ENCODE measurements at regions not wholly inside any gene's neighbourhood (a gene's known extent, or its start where the extent isn't known, plus 50 kb on each side); places are given as distances from the start of the nearest gene placed in this dataset.
"Not testable (repeated sequence)": the region's sequence is repeated elsewhere in the genome, so short reads cannot be mapped to it uniquely, and the experiment has no call there.

GRCh38 chr10:36437367-36437766 lies 688.0 kb upstream of the ANKRD30A start:
- FAIRE-seq = no peak

GRCh38 chr10:36428507-36428906 lies 696.9 kb upstream of the ANKRD30A start:
- no peak for FAIRE-seq

DNA sequence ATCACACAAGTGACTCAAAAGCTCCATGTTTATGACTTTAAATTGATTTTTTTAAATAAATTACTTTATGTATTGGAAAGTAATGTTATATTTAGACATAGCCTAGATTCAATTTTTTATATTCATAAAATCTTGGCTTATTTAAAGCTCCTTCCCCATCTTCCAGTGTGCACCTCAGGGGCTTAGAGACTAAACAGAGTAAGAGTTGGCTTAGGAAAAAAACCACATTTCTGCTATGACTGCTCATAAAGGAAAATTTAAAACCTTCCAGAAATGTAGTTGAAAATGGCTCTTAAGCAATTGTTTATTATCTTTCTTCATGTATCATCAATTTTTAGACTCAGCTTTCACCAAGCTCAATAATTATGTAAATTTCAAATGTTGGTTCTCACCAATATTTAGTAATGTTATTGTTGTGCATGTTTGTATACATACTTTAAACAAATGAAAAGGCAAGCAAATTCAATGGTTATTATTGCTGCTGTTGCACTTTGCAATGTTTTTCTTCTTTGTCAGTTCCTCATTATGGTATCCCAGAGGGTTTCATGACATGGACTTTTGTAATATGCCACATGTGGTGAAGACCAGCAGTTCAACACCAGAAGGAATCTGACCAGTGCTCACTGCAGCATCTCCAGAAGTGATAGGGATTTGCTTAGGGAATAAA lies 700.1 kb upstream of the ANKRD30A start:
- FAIRE-seq = no peak

DNA sequence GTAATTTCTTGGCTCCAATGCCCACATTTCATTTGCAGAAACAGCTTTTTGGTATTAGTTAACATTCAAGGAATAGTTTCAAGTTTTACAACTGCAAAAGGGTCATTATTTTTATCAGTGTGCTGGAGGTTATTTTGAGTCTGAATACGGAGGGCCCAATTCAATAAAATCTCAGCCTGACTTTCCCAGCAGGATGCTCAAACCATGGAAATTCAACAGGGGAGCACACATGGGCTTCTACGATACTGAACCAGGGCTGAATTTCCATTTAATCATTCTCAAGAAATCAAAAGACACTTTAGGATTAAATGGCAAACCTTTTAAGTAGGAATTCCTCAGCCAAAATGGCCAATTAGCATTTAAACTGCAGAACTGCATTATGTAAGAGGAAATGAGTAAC lies 700.9 kb upstream of the ANKRD30A start:
- FAIRE-seq = no peak

DNA sequence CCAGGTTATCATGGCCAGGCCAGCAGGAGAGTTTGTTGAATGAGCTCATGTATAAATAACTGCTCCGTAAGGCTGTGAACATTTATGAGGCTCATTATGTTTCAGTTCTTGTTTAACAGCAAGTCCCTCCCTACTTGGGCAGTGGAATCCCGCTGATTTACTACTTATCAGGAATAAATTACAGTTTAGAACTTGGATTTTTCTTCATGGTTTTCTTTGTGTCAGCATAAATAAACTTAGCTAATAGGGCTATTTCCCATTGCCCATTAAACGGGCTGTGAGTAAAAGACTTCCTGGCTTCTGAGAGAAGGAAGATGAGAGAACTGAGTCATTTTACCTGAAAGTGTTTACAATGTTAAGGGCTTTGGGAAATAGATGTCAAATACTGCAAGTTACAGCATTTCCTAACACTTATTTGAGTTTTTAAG lies 701.6 kb upstream of the ANKRD30A start:
- no peak for FAIRE-seq

GRCh38 chr10:36421992-36422391 lies 703.4 kb upstream of the ANKRD30A start:
- FAIRE-seq = no peak

DNA sequence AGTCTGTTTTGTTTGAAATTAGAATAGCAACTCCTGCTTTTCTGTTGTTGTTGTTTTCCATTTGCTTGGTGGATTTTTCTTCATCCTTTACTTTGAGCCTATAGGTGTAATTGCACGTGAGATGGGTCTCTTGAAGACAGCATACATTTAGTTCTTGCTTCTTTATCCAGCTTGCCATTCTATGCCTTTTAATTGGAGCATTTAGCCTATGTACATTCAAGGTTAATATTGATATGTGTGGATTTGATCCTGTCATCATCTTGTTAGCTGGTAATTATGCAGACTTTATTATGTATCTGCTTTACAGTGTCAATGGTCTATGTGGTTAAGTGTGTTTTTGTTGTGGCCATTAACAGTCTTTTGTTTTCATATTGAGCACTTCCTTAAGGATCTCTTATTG lies 708.9 kb upstream of the ANKRD30A start:
- FAIRE-seq = no peak

DNA sequence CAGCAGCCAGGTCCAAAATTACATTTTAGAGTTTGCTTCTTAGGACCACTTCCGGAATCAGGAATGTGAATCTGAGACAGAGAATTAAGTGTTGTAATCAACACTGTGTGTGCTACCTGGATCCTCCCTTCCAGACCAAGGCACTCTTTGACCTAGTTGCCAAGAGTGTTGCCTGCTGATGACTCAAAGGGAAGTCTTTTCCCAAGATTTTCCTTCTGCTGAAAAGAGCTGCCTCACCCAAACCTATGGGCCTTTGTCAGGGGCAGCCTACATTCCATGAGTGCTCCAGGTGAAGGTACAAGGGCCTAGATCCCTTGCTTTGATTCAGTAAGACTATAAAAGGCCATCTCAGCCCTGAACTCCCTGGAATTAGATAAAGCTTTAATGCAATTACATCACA lies 712.5 kb upstream of the ANKRD30A start:
- no peak for FAIRE-seq

- not testable (repeated sequence) for FAIRE-seq
These were observed 725.2 kb upstream of the ANKRD30A start for GRCh38 chr10:36400238-36400637.

GRCh38 chr10:36393801-36394200 lies 731.6 kb upstream of the ANKRD30A start:
- FAIRE-seq = no peak

DNA sequence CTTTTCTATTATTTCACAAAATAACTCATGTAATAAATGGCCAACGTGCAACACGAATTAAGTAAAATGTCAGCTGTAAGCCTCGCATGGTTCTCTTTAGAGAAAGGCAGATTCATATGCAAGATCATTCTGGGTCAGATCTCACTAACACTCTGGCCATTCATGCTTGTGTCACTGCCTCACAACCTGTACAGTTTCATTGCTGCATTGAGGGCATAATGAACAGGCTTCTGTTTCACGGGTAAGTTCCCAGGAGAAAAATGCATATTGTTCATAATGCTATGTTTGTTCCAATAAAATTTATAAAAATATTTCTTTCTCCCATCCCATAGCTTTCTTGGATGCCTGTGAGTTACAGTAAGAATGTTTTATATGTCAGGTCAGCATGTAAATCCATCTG lies 734.0 kb upstream of the ANKRD30A start:
- FAIRE-seq = no peak

- FAIRE-seq = no peak
These were observed 735.2 kb upstream of the ANKRD30A start for GRCh38 chr10:36390221-36390620.

GRCh38 chr10:36388166-36388565 lies 737.2 kb upstream of the ANKRD30A start:
- FAIRE-seq = no peak

DNA sequence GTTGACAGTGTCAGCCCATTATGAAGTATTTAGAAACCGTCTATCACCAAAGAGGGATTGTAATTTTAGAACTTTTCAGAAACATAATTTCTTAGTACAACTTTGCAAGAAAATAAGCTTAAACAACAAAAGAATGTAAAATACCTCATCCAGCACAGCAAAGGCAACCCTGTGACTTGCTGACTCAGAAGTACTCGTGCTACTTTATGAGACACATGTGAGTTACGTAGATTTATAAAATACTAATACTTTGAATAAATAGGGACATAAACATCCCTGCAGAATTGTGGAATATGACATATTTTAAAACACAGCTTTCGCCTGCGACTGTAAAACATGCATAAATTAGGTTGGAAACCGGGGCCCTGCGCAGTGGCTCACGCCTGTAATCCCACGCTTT lies 739.7 kb upstream of the ANKRD30A start:
- FAIRE-seq = no peak

DNA sequence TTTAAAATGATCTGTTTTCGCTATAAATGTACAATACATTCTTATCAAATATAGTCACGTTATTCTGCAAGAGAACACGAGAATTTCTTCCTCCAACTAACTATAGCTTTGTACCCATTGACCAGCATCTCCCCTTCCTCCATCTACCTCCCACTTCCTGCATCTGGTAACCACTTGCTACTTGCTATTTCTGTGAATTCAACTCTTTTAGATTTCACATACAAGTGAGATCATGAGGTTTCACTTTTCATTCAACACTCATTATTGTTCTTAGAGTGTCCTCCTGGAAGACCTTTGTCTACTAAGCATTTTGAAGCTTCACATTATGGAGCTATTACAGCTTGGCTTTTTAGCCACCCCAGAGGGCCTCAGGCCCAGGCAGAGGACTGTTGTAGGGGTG lies 741.3 kb upstream of the FZD8 start:
- no peak for FAIRE-seq

DNA sequence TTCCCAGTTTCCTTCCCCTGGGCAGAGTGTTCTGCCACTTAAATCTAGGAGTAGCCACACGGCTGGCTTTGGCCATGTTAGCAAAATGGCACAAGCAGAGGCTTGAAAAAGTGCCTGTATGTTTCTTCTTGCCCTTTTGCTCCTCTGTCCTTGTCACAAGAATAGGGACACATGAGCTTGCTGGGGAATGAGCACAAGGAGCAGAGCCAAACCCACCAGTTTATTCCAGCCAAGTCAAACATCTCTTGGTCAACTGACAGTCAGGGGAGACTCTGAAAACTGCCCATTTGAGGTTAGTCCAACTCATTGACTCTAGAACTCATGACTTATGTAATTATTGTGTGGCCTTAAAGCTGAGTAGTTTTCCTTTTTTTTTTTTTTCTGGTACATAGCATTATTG lies 739.7 kb upstream of the FZD8 start:
- FAIRE-seq = no peak

GRCh38 chr10:36380538-36380937 lies 738.4 kb upstream of the FZD8 start:
- no peak for FAIRE-seq

- FAIRE-seq = no peak
These were observed 733.0 kb upstream of the FZD8 start for GRCh38 chr10:36375107-36375506.

- FAIRE-seq = no peak
These were observed 731.5 kb upstream of the FZD8 start for GRCh38 chr10:36373424-36374096.

DNA sequence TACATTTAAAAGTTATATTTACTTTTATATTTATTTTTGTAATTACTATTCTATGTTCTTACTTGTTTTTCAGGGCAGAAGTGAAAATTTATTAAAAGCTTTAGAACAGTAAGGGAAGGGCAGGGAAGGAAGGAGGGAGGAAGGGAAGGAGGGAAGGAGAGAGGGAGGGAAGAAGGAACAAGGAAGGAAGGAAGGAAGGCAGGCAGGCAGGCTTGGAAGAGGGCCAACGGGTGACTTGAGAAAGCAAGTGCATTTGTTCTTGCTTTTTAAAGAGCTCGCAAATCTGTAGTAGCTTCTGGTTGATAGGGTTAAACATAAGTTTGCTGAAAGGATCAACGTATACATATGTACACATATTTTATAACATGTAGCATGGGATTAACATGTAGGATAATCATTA lies 725.3 kb upstream of the FZD8 start:
- no peak for FAIRE-seq

DNA sequence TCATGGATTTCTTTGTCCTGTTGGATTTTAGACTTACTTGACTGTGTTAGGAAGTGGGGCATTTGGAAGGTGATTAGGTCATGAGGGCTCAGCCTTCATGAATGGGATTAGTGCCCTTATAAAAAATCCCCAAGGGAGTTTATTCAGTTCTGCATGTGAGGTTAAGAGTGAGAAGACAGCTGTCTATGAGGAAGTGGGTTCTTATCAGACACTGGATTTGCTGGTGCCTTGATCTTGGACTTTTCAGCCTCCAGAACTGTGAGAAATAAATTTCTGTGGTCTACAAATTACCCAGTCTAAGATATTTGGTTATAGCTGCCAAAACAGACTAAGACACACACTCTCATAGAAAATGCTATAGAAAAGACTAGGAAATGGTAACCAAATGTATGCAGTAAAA lies 724.7 kb upstream of the FZD8 start:
- FAIRE-seq = no peak

DNA sequence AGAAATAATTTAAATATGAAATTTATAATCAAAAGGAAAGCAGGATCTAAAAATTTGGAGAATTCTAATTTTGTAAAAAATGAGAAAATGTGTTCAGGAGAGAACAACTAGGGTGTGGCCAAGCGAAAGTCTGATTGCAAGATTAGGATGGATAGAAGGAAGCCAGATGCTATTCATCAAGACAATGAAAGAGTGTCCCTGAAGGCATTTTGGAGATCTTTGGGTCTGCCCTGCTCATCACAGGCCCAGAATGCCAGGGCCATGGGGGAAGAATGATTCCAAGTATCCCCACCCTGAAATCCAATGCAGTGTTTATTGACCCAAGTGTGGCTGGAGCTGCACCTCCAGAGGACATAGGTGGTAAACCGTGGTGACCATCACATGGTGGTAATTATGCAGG lies 724.0 kb upstream of the FZD8 start:
- FAIRE-seq = no peak

DNA sequence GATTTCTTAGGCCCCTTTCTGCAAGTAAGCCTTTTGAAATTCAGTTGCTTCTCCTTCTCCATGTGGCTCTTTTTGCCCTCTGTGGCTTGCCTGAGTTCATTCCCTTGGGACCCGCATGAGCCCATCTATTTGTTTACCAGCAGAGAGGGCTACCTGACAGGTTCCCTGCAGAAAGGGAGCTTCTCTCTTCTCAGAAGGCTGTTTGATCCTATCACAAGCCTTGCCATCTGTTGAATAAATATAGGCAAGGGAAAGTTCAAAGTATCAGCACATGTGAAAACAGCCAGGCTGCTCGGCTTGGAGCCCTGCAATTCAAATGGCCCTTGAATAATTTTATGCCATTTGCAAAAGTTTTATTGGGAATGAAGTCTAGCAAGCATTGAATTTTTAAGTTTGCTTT lies 720.2 kb upstream of the FZD8 start:
- FAIRE-seq = no peak

DNA sequence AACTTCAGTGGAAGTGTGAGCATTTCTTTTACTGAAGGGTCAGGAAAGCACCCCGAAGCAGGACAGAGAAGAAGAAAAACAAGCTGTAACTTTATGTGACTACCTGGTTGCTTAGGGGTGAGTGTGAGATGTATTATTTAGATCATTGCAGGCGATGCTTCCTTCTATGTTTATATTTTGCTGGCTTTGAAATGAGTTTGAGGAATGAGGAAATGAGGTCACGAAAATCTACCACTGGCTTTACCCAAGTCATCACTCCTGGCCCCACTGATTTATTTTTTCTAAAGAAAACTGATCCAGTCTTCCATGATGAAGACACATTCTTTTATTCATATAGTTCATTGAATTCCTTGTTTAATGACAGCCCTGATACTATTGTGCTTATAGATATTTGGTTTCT lies 716.6 kb upstream of the FZD8 start:
- no peak for FAIRE-seq

DNA sequence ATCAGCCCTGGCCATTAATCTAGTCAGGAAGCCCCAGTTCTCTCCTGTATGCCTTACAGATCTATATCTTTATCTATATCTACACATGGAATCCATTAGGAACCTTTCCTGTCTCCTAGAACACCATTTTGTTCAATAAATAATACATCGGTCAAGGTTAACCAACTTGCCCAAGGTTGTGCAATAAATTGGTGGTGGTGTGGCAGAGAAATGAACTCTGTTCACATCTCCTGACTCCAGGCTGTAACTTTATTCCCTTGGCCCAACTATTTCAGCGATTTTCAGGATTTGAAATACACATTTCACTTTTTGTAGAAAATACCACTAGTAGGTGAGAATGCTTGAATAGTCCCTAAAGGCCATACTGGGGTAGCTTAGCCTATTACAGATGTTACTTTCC lies 712.5 kb upstream of the FZD8 start:
- FAIRE-seq = no peak
